Neuron (in vitro differentiated cells): ENCODE measurements at regions not wholly inside any gene's neighbourhood (a gene's known extent, or its start where the extent isn't known, plus 50 kb on each side); places are given as distances from the start of the nearest gene placed in this dataset.

Source experiments
- H2AFZ ChIP-seq: one replicate; pipeline ENCODE4 v1.6.1; 2013; ENCODE audit warnings: low read depth, mild to moderate bottlenecking, inconsistent platforms, low read length, moderate library complexity
- H3K27me3 ChIP-seq: one replicate; pipeline ENCODE4 v1.6.1; 2013; ENCODE audit warnings: low read length; ENCODE audit not compliant: insufficient read depth
- H3K36me3 ChIP-seq: one replicate; pipeline ENCODE4 v1.6.1; 2013; ENCODE audit warnings: low read length; ENCODE audit not compliant: insufficient read depth
- H3K4me1 ChIP-seq: one replicate; pipeline ENCODE4 v1.6.1; 2013; ENCODE audit warnings: low read length; ENCODE audit not compliant: insufficient read depth
- H3K4me3 ChIP-seq: 2 replicates; pipeline ENCODE4 v1.5.1; 2013; ENCODE audit warnings: mild to moderate bottlenecking, low read length, moderate library complexity
- H3K9me3 ChIP-seq: one replicate; pipeline ENCODE4 v1.6.1; 2013; ENCODE audit warnings: low read length

DNA sequence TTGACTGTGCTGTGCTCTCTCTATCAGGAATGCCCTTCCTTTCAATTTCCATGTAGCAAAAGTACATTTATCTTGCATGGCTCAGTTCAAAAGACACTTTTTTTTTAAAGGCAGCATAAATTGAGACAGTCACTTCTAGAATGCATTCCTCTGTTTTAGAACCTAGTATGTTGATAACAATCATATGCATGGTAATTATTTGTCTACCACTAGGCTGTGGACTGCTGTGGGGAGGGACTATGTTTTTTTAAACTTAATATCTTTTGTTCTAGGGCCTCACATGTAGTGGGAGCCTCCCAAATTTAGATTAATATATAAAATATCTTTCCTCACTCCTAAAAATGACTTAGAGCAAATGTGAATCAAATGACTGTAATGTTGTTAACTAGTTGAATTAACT is 269.9 kb downstream of the MEIS1 start:
- Histone ChIP-seq H2AFZ (no peak overlapping the region), H3K4me3 (no peak overlapping the region), H3K27me3 (no peaks in the 10 kb centered on the region), H3K36me3 (no peaks in the 10 kb centered on the region), H3K4me1 (peaks cover 18% of the 10 kb centered on the region), H3K9me3 (no peaks in the 10 kb centered on the region)

DNA sequence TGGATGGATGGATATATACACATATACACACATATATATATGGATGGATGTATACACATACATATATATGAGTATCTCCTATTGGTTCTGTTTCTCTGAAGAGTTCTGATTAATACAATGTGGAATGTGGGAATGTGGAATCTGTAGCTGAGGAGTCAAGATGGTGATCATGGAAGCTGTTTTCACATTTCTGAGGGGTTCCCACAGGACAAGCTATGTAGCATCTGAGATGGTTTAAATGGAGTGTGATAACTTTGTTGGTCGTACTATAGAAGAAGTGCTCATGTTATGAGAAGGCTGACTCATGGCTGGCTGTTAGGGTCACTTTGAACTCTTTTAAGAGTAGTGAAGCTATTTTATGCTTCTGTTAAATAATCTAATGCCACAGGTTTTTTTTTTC is 279.7 kb downstream of the MEIS1 start:
- peaks cover 25% of the 10 kb centered on the region for H3K4me1 ChIP-seq
- no peaks in the 10 kb centered on the region for H3K36me3 ChIP-seq
- no peak overlapping the region for H2AFZ ChIP-seq
- no peaks in the 10 kb centered on the region for H3K9me3 ChIP-seq
- H3K27me3 ChIP-seq, result no peaks in the 10 kb centered on the region
- H3K4me3 ChIP-seq, result no peak overlapping the region

DNA sequence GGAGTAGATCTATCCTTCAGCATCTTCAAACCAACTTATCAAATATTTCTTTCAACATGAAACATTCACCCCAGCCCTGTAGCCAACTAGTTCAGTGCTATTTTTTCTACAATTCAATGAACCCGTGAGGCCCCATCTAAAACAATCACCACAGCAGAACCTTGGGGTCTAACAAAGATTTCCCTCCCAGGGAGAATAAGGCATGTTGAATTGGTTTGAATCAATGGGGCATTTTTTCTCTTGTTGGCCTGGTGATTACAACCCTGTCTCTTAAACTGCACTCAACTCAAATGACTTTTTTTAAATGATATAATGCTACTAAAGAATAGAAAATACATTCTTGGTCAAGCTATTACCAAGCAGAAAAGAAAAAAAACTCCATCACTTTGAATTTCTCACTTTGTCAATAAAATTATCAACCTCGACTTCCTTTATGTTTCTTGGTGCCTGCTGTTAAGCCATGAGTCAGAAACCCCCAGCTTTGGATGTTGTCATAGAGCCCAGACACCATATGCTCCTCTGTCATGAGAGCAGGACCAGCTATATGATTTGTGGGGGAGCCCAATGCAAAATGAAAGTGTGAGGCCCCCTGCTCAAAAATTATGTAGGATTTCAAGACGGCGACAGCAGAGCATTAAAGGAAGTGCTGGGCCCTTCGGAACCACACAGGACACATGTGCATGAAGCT is 282.4 kb downstream of the MEIS1 start:
- Histone ChIP-seq H3K27me3 (no peaks in the 10 kb centered on the region), H3K4me3 (no peak overlapping the region), H2AFZ (no peak overlapping the region), H3K9me3 (no peaks in the 10 kb centered on the region), H3K36me3 (no peaks in the 10 kb centered on the region), H3K4me1 (peaks cover 29% of the 10 kb centered on the region)

DNA sequence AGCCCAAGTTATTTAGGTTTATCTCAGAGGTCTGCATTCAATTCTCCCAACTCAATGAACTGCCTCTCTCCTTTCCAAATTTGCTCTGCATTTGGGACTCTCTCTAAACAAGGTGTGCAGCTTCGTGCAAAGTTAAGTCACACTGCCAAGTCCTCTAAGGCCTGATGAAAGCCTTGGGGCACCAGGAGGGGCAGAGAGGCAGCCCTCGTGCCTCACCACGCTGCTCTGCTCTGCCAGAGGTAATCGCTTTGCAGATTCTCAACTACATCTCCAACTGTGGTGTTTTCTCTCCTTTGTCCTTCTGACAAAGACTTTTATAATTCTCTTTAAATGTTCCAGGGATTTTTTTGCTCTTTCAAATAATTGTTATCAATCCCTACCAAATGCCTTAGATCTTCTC is 283.0 kb downstream of the MEIS1 start:
- H3K36me3 ChIP-seq, result no peaks in the 10 kb centered on the region

DNA sequence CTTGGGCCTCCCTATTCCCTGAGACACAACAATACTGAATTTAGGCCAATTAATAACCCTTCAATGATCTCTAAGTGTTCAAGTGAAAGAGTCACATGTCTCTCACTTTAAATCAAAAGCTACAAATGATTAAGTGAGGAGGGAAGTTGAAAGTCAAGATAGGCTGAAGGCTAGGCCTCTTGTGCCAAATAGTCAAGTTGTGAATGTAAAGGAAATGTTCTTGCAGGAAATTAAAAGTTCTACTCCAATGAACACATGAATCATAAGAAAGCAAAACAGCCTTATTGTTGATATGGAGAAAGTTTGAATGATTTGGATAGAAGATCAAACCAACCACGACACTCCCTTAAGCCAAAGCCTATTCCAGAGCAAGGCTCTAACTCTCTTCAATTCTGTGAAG is 286.9 kb downstream of the MEIS1 start:
- H3K36me3 ChIP-seq, result no peaks in the 10 kb centered on the region
- no peaks in the 10 kb centered on the region for H3K9me3 ChIP-seq
- no peaks in the 10 kb centered on the region for H3K27me3 ChIP-seq
- H2AFZ ChIP-seq, result no peak overlapping the region
- H3K4me3 ChIP-seq, result no peak overlapping the region
- peaks cover 19% of the 10 kb centered on the region for H3K4me1 ChIP-seq

More for the DNA sequence above, 283.0 kb downstream of the MEIS1 start:
- Histone ChIP-seq H3K9me3 (no peaks in the 10 kb centered on the region), H2AFZ (no peak overlapping the region), H3K4me3 (no peak overlapping the region), H3K4me1 (peaks cover 29% of the 10 kb centered on the region), H3K27me3 (no peaks in the 10 kb centered on the region)

DNA sequence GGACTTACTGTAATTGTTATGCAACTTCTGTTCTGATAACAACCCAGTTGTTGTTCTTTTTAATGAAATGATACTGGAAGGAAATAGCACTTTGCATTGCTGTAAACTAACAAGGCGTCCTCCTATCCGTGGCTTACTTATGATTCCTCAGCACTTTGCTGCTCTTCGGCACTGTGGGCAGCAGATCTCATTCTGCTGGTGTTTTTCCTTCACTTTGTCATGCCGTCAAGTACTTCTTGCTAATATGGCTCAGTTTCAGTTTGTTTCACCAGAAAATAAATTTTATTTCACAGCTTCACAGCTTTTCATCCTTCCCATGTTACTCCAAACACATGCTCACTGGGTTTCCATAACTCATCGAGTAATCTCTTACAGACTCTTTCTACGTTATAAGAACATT is 289.3 kb downstream of the MEIS1 start:
- Histone ChIP-seq H3K27me3 (no peaks in the 10 kb centered on the region), H3K4me3 (no peak overlapping the region), H2AFZ (no peak overlapping the region), H3K36me3 (no peaks in the 10 kb centered on the region), H3K4me1 (peaks cover 4% of the 10 kb centered on the region), H3K9me3 (no peaks in the 10 kb centered on the region)

DNA sequence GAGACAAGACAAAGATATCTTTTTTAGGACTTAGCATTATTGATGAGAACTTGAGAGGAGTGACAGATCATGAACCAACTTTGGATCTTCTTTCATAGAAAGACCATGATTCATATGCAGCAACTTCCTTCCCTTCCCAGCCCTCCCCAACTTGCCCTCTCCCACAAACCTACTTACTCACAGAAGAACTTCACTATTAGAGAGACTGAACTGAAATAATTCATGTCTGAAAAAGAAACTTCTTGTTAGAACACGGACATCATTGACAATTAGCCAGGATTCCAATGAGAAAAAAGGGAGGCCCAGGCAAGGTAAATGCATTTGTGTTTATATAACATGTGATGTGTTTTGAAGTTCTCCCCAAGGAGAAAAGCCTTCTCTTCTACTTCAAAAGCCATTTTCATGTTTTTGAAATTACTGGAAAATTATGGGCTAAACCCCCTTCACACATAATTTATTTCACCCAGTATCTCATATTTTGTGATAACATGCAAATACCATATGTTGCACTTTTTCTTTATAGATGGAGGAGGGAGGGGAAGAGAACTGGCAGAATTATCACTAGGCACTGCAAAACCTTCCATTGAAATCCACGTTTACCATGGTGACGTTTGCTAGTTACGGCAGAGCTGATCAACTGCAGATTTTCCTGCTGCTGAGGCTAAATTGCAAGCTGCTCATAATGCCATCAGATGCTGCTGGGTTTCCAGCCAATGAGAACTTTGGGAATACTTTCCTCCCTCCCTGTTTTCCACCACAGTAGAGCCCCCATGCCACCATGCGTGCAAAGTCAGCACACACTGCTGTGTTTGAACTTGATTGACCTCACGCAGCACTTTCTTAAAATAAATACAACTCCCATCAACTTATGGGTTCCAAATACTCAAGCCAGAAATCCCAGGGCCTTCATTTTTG is 294.7 kb downstream of the MEIS1 start:
- Histone ChIP-seq H3K9me3 (no peaks in the 10 kb centered on the region), H2AFZ (no peak overlapping the region), H3K4me1 (peaks cover 2% of the 10 kb centered on the region), H3K4me3 (no peak overlapping the region), H3K36me3 (no peaks in the 10 kb centered on the region), H3K27me3 (no peaks in the 10 kb centered on the region)

DNA sequence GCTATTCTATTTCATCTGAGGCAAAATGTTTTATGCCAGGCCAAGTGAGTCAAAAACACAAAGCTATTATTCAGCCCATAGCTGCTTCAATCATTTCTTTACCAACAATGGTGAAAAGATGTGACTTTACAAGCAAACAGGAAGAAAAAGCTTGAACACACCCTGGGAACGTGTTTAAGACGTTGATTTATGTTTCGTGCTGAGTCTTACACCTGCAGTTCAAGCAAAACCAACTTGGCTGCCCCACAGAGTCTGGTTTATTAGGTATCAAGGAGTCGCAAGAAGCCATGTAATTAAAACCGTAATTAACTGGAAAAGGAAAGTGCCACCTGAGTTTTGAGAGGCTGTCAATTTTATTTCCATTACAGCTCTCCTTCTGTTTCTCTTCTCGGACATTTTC is 295.5 kb downstream of the MEIS1 start:
- Histone ChIP-seq H3K4me1 (peaks cover 2% of the 10 kb centered on the region), H3K36me3 (no peaks in the 10 kb centered on the region), H3K27me3 (no peaks in the 10 kb centered on the region), H3K9me3 (no peaks in the 10 kb centered on the region), H3K4me3 (no peak overlapping the region), H2AFZ (no peak overlapping the region)

DNA sequence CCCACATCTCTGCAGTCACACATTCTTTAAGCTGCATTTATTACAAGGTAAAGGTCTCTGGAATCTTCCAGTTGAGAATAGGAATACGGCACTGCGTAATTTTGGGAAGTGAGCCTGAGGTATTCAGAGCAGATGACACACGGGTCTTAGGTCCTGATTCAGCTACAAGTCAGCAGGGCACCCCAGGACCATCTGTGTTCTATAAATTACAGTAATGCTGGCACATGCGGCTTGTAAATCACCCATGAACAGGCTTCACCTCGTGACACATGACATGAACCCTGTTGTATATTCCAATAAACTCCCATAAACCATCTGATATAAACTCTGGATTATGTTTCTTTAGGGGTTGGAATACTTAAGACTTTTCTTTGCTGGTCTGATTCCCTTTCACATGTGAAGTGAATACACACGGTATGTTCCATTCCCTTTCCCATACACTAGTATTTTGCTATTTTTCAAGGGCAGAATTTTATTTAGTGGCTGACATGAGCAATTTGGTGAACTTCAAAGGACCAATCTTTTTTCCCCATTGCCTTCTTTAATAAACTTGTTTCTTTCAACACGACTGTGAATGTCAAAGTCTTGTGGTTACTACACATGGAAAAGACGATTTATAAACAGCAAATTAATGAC is 298.6 kb downstream of the MEIS1 start:
- Histone ChIP-seq H3K4me3 (no peak overlapping the region), H3K36me3 (no peaks in the 10 kb centered on the region)

DNA sequence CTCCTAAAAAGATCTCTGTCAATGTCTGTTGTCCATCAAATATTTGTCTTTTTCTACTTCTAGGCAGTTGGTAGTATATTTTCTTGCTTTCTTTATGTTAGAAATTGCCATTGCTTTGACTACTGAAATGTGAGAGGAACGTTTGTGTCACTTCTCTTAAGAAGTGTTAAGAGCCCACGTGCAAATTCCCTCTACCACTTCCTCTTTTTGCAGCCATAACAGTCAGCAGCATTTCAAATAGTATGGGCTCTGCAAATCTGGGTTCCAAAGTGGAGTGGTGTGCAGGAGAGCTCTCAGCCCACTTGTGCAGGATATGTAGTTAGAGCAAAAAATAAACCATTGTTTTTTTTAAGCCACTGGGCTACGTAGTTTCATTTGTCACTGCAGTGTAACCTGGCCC is 314.0 kb downstream of the MEIS1 start:
- no peaks in the 10 kb centered on the region for H3K9me3 ChIP-seq
- H3K4me3 ChIP-seq, result no peak overlapping the region
- no peaks in the 10 kb centered on the region for H3K36me3 ChIP-seq
- no peaks in the 10 kb centered on the region for H3K27me3 ChIP-seq
- no peaks in the 10 kb centered on the region for H3K4me1 ChIP-seq
- H2AFZ ChIP-seq, result no peak overlapping the region

More for the DNA sequence above, 298.6 kb downstream of the MEIS1 start:
- H3K9me3 ChIP-seq, result no peaks in the 10 kb centered on the region
- no peak overlapping the region for H2AFZ ChIP-seq
- peaks cover 2% of the 10 kb centered on the region for H3K4me1 ChIP-seq
- no peaks in the 10 kb centered on the region for H3K27me3 ChIP-seq

DNA sequence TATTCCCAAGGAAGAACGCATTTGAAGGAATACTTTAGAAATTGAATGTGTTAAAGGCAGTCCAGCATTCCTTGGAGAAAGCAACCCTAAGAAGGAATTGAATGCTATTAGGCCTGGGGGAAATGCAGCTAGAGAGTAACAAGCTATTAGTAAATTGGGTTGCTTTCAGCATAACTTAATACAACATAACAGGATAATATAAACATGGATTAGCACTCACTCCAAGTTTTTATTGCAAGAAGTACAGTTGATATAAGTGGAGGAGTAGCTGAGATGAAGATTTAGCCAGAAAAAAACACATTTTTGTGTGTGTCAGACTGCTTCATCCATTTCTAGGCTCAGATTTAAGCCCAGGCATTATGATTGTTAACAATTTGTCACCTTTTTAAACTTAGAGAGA is 314.6 kb downstream of the MEIS1 start:
- no peaks in the 10 kb centered on the region for H3K4me1 ChIP-seq
- H2AFZ ChIP-seq, result no peak overlapping the region
- H3K36me3 ChIP-seq, result no peaks in the 10 kb centered on the region
- H3K27me3 ChIP-seq, result no peaks in the 10 kb centered on the region
- H3K4me3 ChIP-seq, result no peak overlapping the region
- H3K9me3 ChIP-seq, result no peaks in the 10 kb centered on the region

DNA sequence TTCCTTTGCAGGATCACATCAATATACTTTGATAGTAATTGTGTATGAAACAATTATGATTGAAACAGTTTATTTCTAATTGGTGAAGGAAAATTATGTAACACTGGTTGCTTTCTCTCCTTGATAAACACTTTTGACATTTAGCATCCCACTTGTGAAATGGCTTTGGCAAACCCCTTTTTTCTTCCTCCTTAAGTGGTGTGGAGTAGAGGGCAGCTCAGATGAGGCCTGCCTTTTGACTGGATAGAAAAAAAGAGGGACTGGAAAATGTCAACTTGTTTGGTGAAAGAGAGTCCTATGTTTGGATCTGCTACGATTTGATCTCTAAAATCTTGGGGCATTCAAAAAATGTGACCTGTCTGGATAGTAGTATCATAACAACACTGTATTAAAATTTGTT is 318.3 kb downstream of the MEIS1 start:
- Histone ChIP-seq H3K4me1 (no peaks in the 10 kb centered on the region), H2AFZ (no peak overlapping the region), H3K9me3 (no peaks in the 10 kb centered on the region), H3K27me3 (no peaks in the 10 kb centered on the region), H3K4me3 (no peak overlapping the region), H3K36me3 (no peaks in the 10 kb centered on the region)

DNA sequence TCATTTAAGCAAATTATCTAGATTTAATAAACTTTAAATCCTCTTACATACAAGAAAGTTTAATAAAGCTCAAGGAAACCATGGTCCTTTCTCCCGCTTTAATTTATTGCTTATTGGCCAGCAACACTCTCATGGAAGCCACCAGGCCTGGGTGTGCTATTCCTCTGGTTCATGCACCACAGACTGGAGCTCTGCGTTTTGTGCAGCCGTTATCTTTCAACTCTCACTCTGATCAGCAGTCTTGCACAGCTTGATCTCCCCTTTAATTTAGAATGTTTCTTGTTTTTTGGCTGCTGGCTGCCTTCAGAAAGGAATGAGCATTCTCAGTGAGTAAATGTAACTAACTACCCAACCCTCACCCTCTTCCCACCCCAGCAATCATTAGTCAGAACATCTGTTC is 318.7 kb downstream of the MEIS1 start:
- H3K9me3 ChIP-seq, result no peaks in the 10 kb centered on the region
- no peak overlapping the region for H2AFZ ChIP-seq
- no peaks in the 10 kb centered on the region for H3K4me1 ChIP-seq
- H3K4me3 ChIP-seq, result no peak overlapping the region
- H3K27me3 ChIP-seq, result no peaks in the 10 kb centered on the region
- no peaks in the 10 kb centered on the region for H3K36me3 ChIP-seq
